ENCODE measurements at regions not wholly inside any gene's neighbourhood (a gene's known extent, or its start where the extent isn't known, plus 50 kb on each side); places are given as distances from the start of the nearest gene placed in this dataset.

DNA sequence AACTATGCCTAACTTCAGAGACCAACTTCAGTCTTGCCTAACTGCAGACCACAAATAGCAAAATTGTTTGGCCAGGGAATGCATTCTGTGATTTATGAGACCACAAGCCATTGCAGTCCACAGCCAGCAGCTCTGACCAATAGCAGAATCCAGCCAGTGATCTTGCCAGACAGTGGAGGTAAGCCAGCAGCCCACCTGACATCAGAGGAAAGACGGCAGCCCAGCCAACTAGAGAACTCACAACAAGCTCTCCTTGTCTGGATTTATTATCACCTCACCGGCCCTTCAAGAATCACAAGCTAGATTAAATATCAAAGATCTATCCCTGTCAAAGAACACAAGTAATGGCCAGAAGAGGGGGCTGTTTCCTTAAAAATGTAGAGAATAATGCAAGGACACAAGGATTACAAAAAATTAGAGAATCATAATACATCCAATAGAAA is 66.5 kb upstream of the SLC35F1 start:
- CTCF ChIA-PET: no interaction called here

DNA sequence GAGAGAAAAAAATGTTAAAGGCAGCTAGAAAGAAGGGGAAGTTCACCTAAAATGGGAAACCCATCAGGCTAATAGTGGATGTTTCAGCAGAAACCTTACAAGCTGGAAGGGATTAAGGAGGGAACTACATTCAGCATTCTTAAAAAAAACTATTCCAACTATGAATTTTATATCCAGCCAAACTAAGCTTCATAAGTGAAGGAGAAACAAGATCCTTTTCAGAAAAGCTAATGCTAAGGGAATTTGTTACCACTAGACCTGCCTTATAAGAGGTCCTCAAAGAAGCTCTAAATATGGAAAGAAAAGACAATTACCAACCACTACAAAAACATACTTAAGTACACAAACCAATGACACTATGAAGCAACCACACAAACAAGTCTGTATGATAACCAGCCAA is 59.2 kb upstream of the SLC35F1 start:
- no peaks in the 10 kb centered on the region for H3K36me3 ChIP-seq (ENCODE audit: control insufficient read depth in 4 of 4, insufficient read depth in 4 of 4, low read length in 3 of 4)
- no peak for DNase-seq
- peaks cover 0 to 5% (median 0%) of the 10 kb centered on the region in 5 experiments for H3K9me3 ChIP-seq (ENCODE audit: control extremely low read depth in 1 of 5, control insufficient read depth in 4 of 5, insufficient read depth in 2 of 5, low read depth in 1 of 5, low read length in 4 of 5)
- H3K27ac ChIP-seq (ENCODE audit: insufficient read depth in 1 of 2, low read depth in 1 of 2, low read length in 2 of 2, poor library complexity in 1 of 2, severe bottlenecking in 2 of 2): no peak overlapping the region
- ChIA-PET CTCF (no interaction called here), POLR2A (no interaction called here)
- no peak overlapping the region for H3K4me3 ChIP-seq (ENCODE audit: control insufficient read depth in 1 of 7, extremely low read depth in 1 of 7, insufficient read depth in 4 of 7, low read depth in 2 of 7, low read length in 6 of 7)
- no peaks in the 10 kb centered on the region for H3K27me3 ChIP-seq (replicated peaks in 2 of 5; ENCODE audit: control insufficient read depth in 4 of 5, insufficient read depth in 5 of 5, low read length in 4 of 5)
- no peaks in the 10 kb centered on the region for H3K4me1 ChIP-seq (ENCODE audit: control extremely low read depth in 1 of 4, control insufficient read depth in 4 of 4, insufficient read depth in 4 of 4, low read length in 3 of 4)

More for the DNA sequence above, 66.5 kb upstream of the SLC35F1 start:
- DNase-seq: peak in 2 of 3 donors; percentile 13 to 20
- Histone ChIP-seq H3K9me3 (ENCODE audit: control extremely low read depth in 1 of 5, control insufficient read depth in 4 of 5, insufficient read depth in 2 of 5, low read depth in 1 of 5, low read length in 4 of 5) (peaks cover 0 to 2% (median 0%) of the 10 kb centered on the region in 5 experiments), H3K27me3 (replicated peaks in 2 of 5; ENCODE audit: control insufficient read depth in 4 of 5, insufficient read depth in 5 of 5, low read length in 4 of 5) (peaks cover 0 to 4% (median 0%) of the 10 kb centered on the region in 5 experiments), H3K36me3 (ENCODE audit: control insufficient read depth in 4 of 4, insufficient read depth in 4 of 4, low read length in 3 of 4) (no peaks in the 10 kb centered on the region), H3K27ac (ENCODE audit: insufficient read depth in 1 of 2, low read depth in 1 of 2, low read length in 2 of 2, poor library complexity in 1 of 2, severe bottlenecking in 2 of 2) (no peak overlapping the region), H3K4me3 (ENCODE audit: control insufficient read depth in 1 of 7, extremely low read depth in 1 of 7, insufficient read depth in 4 of 7, low read depth in 2 of 7, low read length in 6 of 7) (no peak overlapping the region), H3K4me1 (ENCODE audit: control extremely low read depth in 1 of 4, control insufficient read depth in 4 of 4, insufficient read depth in 4 of 4, low read length in 3 of 4) (no peaks in the 10 kb centered on the region)
- POLR2A ChIA-PET: no interaction called here
- WGBS (ENCODE audit: insufficient coverage): no CpG with 5 or more reads among the region's 2 CpGs

DNA sequence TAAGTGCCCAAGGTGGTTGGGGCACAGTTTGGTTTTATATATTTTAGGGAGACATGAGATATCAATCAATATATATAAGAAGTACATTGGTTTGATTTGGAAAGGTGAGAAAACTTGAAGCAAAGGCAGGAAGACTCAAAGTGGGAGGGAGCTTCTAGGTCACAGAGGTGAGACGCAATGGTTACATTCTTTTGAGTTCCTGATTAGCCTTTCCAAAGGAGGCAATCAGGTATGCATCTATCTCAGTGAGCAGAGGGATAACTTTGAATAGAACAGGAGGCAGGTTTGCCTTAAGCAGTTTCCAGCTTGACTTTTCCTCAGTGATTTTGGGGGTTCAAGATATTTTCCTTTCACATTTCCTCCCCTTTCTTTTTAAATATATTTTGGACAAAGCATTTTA is 58.0 kb upstream of the SLC35F1 start:
- H3K36me3 ChIP-seq (ENCODE audit: control insufficient read depth in 4 of 4, insufficient read depth in 4 of 4, low read length in 3 of 4): no peaks in the 10 kb centered on the region
- H3K9me3 ChIP-seq (ENCODE audit: control extremely low read depth in 1 of 5, control insufficient read depth in 4 of 5, insufficient read depth in 2 of 5, low read depth in 1 of 5, low read length in 4 of 5): peaks cover 0 to 5% (median 0%) of the 10 kb centered on the region in 5 experiments
- WGBS (ENCODE audit: insufficient coverage): 33% methylated on average over 1 of the region's 1 CpG
- H3K27me3 ChIP-seq (replicated peaks in 2 of 5; ENCODE audit: control insufficient read depth in 4 of 5, insufficient read depth in 5 of 5, low read length in 4 of 5): no peaks in the 10 kb centered on the region
- ChIA-PET CTCF (no interaction called here), POLR2A (no interaction called here)
- no peak overlapping the region for H3K4me3 ChIP-seq (ENCODE audit: control insufficient read depth in 1 of 7, extremely low read depth in 1 of 7, insufficient read depth in 4 of 7, low read depth in 2 of 7, low read length in 6 of 7)
- no peaks in the 10 kb centered on the region for H3K4me1 ChIP-seq (ENCODE audit: control extremely low read depth in 1 of 4, control insufficient read depth in 4 of 4, insufficient read depth in 4 of 4, low read length in 3 of 4)
- no peak overlapping the region for H3K27ac ChIP-seq (ENCODE audit: insufficient read depth in 1 of 2, low read depth in 1 of 2, low read length in 2 of 2, poor library complexity in 1 of 2, severe bottlenecking in 2 of 2)
- no peak for DNase-seq

Measured in common myeloid progenitor, CD34-positive (primary cell).